Left ventricle myocardium inferior (tissue), 1 donor: ENCODE measurements at regions not wholly inside any gene's neighbourhood (a gene's known extent, or its start where the extent isn't known, plus 50 kb on each side); places are given as distances from the start of the nearest gene placed in this dataset.
"Not testable (repeated sequence)": the region's sequence is repeated elsewhere in the genome, so short reads cannot be mapped to it uniquely, and the experiment has no call there.

Experiments used
- DNase-seq: peaks from one replicate; pipeline ENCODE4 v3.0.0-alpha.2; 2020
- H3K27ac ChIP-seq: fragments of 200-600 bp; replicated peaks from 2 replicates; pipeline ENCODE4 v1.8.0; 2021
- H3K27me3 ChIP-seq: fragments of 200-600 bp; 2 replicates; pipeline ENCODE4 v1.8.0; 2021; ENCODE audit warnings: low read depth
- H3K36me3 ChIP-seq: fragments of 200-600 bp; 2 replicates; pipeline ENCODE4 v1.8.0; 2021
- H3K4me1 ChIP-seq: fragments of 200-600 bp; 2 replicates; pipeline ENCODE4 v1.8.0; 2021
- H3K4me3 ChIP-seq: fragments of 200-600 bp; 2 replicates; pipeline ENCODE4 v1.8.0; 2021; ENCODE audit warnings: mild to moderate bottlenecking, moderate library complexity
- H3K9me3 ChIP-seq: fragments of 200-600 bp; replicated peaks from 2 replicates; pipeline ENCODE4 v1.8.0; 2021
- CTCF ChIP-seq: fragments of 200-600 bp; IDR thresholded peaks from 2 replicates; pipeline ENCODE4 v1.8.0; 2021; ENCODE audit warnings: antibody characterized with exemption, mild to moderate bottlenecking, borderline replicate concordance
- intact Hi-C: fragments of 100-400 bp; cut with micrococcal nuclease; formaldehyde crosslinking; loops from one replicate; pipeline ENCODE4 v1.11.0; 2022
- donor health status: DM: no; HTN: yes; CAD: no; lungs with severe emphysema.

GRCh38 chr11:3454844-3455243 lies 75.9 kb upstream of the ZNF195 start:
- H3K4me1 ChIP-seq, H3K27ac ChIP-seq, H3K9me3 ChIP-seq, H3K36me3 ChIP-seq, intact Hi-C loops: not testable (repeated sequence)
- Histone ChIP-seq H3K27me3 (peaks cover 13% of the 10 kb centered on the region), H3K4me3 (peak overlapping the region; percentile 21)
- peak; percentile 83 for TF ChIP-seq CTCF
- DNase-seq: peak; percentile 29

- H3K27me3 ChIP-seq: peaks cover 13% of the 10 kb centered on the region
- H3K27ac ChIP-seq, H3K4me3 ChIP-seq, H3K36me3 ChIP-seq, intact Hi-C loops, H3K4me1 ChIP-seq, H3K9me3 ChIP-seq, DNase-seq: not testable (repeated sequence)
Observed at GRCh38 chr11:3453596-3454256, 74.8 kb upstream of the ZNF195 start.

GRCh38 chr11:3450822-3451221 lies 71.9 kb upstream of the ZNF195 start:
- intact Hi-C loops, H3K9me3 ChIP-seq: not testable (repeated sequence)

GRCh38 chr11:3445535-3445934 lies 66.6 kb upstream of the ZNF195 start:
- Histone ChIP-seq H3K27me3 (peaks cover 26% of the 10 kb centered on the region), H3K4me1 (peaks cover 10% of the 10 kb centered on the region)
- intact Hi-C loops, DNase-seq, H3K4me3 ChIP-seq, H3K36me3 ChIP-seq, H3K9me3 ChIP-seq, H3K27ac ChIP-seq: not testable (repeated sequence)

More at GRCh38 chr11:3450822-3451221, 71.9 kb upstream of the ZNF195 start:
- not testable (repeated sequence) for H3K27ac ChIP-seq, H3K36me3 ChIP-seq, H3K4me3 ChIP-seq, H3K4me1 ChIP-seq, DNase-seq
- peaks cover 13% of the 10 kb centered on the region for H3K27me3 ChIP-seq

- Histone ChIP-seq H3K27me3 (peaks cover 31% of the 10 kb centered on the region), H3K4me1 (peaks cover 10% of the 10 kb centered on the region)
- DNase-seq, H3K9me3 ChIP-seq, H3K36me3 ChIP-seq, H3K4me3 ChIP-seq, H3K27ac ChIP-seq, intact Hi-C loops: not testable (repeated sequence)
Observed at GRCh38 chr11:3444420-3444744, 65.4 kb upstream of the ZNF195 start.

GRCh38 chr11:3443700-3444419 lies 64.9 kb upstream of the ZNF195 start:
- H3K9me3 ChIP-seq, H3K27ac ChIP-seq, DNase-seq, H3K36me3 ChIP-seq, intact Hi-C loops: not testable (repeated sequence)
- Histone ChIP-seq H3K4me3 (peak overlapping the region; percentile 6), H3K27me3 (peaks cover 36% of the 10 kb centered on the region), H3K4me1 (peaks cover 10% of the 10 kb centered on the region)

- H3K9me3 ChIP-seq, intact Hi-C loops, DNase-seq, H3K27ac ChIP-seq, H3K4me3 ChIP-seq, H3K4me1 ChIP-seq, H3K36me3 ChIP-seq: not testable (repeated sequence)
- H3K27me3 ChIP-seq: peaks cover 33% of the 10 kb centered on the region
Observed at GRCh38 chr11:3437441-3437840, 58.5 kb upstream of the ZNF195 start.

- DNase-seq: no peak
- Histone ChIP-seq H3K9me3 (no peaks in the 10 kb centered on the region), H3K4me1 (no peaks in the 10 kb centered on the region), H3K4me3 (no peak overlapping the region), H3K36me3 (no peaks in the 10 kb centered on the region), H3K27ac (no peak overlapping the region), H3K27me3 (peaks cover 20% of the 10 kb centered on the region)
- intact Hi-C loops: no loop called here
- no peak for TF ChIP-seq CTCF
Observed at GRCh38 chr11:3434976-3435375, 56.0 kb upstream of the ZNF195 start.

- H3K27me3 ChIP-seq: peaks cover 38% of the 10 kb centered on the region
- H3K4me3 ChIP-seq, H3K36me3 ChIP-seq, H3K4me1 ChIP-seq, H3K27ac ChIP-seq, DNase-seq, H3K9me3 ChIP-seq, intact Hi-C loops: not testable (repeated sequence)
Observed at GRCh38 chr11:3429191-3429590, 50.2 kb upstream of the ZNF195 start.
